ENCODE measurements at regions not wholly inside any gene's neighbourhood (a gene's known extent, or its start where the extent isn't known, plus 50 kb on each side); places are given as distances from the start of the nearest gene placed in this dataset.

DNA sequence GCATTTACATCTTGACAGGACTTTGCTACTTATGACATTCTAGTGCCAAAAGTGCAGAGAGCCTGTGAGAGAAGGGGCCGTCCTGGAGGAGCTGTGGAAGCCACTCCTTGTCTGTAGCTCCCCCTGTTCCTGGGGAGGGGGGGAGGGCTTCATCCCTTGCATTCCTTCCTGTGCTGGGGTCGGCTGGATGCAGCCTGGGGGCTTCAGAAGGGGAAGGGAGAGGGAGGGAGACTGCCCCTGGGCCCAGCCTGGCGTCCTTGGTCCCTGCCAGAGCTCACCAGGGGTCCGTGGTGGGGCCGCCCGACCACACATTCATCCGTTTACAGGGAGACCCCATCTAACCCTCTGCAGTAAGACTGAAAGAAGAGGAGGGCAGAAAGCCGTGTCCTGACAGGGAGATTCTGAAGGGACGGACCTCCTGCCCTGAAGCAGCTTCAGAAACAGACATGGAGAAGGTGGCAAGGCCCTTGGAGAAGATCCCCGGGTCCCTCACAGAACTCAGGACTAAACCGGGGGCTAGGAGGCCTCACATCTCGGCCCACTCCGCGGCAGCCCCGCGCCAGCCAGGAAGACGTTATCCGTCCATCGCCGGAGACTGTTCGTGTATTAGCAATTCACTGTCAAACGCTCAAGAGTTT is 258.3 kb upstream of the SALL3 start:
- no peak for DNase-seq

DNA sequence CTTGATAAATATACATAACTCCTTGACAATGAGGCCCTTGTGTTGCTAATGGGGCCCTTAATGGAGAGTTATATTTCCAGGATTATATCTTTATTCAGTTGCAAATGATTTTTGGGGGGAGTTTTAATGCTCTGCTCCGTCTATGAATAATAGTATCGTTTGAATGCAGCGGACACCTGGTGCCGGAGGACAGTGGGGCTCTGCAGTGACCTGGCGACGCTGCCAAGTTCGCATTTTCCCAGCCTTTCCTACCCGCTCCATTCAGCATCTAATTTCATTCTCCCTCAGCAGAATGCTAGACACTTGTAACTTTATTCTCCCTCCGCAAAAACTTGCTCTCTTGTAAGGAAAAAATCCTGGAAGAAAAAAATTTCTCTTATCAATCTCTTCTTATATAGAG is 257.6 kb upstream of the SALL3 start:
- DNase-seq: no peak

DNA sequence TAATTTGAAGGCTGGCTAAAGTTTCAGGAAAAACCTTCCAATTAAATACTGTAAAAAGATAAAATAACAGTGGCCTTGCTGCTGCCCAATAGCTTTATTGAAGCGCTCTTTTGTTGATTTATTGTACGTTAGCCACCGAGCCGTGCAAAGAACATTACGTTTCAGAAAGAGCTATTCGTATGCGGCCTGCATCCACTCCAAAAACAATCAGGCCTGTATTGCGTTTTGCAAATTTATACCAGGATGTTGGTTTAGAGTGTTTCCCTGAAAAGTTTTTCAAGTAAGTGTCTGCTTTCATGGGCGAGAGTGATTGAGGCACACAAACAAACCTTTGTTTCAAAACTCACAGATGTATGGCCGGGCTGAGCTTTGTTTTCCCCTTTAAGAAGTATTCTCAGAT is 257.2 kb upstream of the SALL3 start:
- no peak for DNase-seq

DNA sequence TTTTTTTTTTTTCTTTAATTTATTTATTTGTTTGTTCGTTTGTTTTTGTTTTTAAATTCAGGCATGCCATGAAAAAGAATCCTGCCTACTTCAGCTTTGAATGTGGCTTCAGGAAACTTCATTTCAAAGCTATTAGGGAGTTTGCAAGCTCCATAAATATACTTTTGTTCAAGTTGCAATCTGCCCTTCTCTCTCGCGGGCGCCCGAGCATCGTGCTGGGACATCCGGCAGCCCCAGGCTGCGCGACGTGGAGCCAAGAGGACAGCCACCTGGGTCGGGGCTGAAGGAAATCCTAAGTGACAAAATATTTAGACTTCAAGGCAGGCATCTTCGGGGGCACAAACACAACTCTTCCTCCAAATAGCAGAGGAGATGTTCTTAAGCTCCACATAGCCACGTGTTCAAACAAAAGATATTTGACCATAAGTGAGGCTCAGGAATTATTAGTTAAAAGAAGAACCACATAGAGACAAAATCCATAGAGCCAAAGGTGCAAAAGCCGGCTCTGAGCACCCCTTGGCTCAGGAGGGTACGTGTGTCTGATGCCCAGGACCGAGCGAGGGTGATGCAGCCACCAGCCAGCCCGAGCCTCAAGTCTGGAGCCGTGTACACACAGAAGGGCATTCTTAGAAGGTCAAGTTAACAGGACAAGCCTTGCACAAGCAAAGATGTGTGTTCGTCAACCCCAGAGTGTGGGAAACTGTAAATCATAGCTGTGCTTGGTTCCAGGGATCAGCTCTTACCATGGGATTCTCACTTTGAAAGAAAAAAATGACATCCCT is 256.5 kb upstream of the SALL3 start:
- DNase-seq: no peak

DNA sequence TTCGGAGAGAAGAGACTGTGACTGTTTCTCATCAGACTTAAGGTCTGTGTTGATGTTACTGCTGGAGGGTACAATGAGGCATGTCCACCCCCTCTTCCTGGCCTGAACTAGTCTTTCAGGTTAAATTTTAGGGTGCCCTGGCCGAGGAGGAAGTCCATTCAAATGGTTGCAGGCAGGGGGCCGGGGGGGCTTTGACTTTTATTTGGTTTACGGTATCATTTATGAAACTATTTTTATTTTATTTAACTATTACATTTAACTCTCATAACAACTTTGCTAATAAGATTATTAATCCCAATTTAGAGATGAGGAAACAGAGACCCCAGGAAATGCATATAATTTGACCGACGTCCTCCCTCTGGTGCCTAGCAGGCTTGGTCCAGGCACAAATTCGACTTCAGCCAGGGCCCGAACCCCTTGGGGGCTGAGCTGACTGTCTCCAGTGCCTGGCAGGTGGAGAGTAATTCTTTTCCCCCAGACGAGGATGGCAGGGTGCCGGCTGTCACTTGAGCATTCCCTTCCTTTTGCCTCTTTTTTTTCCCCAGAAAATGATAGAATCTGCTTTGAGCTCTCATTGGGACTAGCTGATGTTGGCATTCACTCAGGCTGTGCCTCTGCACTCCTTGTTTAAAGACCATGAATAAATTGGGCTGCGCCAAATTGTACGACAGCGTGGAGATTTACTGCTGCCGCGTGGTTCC is 255.3 kb upstream of the SALL3 start:
- no peak for DNase-seq

DNA sequence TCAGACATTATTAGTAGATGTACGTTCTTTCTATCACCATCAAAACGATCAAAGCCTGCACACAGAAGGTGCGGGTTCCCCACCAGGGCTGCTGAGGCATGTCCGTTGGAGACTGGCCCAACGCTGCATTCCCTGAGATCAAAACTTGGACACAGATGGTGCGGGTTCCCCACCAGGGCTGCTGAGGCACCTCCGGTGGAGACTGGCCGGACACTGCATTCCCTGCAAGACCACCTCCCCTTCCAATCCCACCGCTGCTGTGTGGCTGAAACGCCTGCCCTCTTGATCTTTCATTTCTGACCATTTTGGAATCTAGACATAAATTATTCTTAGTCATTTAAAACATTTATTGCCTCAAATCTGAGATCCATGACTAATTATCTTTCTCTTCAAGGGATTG is 254.2 kb upstream of the SALL3 start:
- no peak for DNase-seq

DNA sequence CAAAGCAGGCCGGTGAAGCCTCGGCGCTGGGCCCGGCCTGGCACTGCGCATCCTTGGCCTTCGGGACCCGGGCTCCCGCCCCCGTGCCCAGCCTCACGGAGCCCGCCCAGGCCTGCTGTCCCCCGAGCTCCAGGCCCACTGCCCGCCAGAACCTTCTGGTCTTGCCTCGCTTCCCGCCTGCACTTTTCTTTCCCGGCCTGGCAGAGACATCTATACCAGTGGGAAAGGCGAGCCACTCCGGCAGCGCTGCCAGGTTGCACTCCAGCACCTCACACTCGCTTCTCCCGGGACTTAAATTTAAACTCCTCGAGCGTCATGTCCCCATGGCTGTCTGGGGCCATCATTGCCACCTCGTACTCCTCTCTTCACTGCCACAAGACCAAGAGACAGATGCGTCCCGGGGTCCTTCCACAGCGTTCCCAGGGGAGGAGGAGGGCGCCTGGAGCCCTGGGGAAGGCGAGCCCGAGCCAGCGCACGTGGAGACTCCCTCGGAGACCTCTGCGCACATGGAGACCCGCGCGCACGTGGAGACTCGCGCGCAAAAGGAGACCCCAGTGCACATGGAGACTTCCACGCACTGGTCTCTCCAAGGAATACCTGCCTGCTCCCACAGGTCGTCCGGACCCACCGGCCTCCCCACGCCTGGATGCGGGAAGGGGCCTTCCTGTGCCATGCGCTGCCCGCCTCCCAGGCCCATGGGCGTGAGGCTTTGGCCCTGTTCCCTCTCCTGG is 253.1 kb upstream of the SALL3 start:
- no peak for DNase-seq

DNA sequence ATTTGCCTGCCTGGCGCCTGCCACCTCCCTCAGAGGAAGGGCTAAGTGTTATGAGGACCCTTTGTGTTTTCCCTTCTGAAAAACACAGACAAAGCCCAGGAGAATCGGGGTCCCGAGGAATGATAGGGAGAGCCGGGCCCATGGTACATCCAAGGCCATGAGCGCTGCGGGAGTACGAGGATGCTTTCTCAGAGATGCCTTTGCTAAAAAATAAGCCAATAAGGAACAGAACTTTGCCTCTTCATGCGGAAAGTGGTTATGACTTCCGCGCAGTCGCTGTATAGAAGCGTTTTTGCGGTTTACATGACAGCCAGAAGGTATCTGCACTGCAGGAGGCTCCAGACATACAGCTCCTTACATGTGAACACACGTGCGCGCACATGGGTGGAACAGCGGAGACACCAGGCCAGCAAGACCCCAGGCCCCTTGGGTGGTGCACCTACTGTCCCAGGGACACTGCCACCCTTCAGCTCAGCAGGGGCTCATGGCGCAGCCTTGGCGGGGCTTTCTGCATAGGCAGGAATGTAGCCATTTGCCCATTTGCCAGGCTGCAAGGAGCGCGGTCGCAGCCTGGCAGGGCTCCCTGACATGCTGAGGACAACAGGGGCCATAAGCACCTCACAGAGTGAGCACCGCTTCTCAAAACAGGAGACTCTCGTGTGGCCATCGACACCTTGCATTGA is 252.4 kb upstream of the SALL3 start:
- DNase-seq: no peak

DNA sequence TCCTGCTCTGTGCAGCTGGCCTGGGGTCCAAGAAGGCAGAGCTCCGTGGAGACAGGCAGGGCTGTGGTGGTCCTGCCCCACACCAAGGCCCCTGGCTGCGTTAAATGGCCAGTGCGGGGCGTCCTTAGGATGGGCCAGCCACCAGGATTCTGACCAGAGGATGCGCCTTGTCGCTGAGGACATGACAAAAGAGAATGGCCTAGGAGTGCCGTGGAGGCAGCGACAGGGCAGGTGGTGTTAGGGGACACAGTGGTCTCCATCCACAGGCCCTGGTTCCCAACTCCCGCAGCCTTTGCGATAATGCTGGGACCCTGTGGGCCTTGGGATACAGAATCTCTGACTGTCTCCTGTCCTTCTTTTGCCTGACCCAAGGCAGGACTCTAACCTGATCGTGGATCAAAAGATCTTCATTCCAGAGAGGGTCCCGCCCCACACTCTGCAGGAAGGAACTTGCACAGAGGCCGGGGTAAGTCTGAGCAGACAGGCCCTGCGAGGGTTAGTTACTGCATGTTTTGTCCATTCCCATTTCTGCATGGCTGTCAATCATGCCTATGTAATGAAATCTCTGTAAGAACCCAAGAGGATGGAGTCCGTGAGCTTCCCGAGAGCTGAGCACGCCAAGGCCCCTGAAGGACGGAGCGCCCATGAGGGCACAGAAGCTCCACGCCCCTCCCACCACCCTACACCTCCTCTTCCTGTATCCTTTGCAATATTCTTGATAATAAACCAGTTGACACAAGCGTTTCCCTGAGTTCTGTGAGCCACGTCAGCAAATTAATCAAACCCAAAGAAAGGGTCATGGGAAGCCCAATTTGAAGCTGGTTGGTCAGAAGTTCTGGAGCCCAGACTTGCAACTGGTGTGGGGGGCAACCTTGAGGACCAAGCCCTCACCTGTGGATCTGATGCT is 251.5 kb upstream of the SALL3 start:
- DNase-seq: no peak

DNA sequence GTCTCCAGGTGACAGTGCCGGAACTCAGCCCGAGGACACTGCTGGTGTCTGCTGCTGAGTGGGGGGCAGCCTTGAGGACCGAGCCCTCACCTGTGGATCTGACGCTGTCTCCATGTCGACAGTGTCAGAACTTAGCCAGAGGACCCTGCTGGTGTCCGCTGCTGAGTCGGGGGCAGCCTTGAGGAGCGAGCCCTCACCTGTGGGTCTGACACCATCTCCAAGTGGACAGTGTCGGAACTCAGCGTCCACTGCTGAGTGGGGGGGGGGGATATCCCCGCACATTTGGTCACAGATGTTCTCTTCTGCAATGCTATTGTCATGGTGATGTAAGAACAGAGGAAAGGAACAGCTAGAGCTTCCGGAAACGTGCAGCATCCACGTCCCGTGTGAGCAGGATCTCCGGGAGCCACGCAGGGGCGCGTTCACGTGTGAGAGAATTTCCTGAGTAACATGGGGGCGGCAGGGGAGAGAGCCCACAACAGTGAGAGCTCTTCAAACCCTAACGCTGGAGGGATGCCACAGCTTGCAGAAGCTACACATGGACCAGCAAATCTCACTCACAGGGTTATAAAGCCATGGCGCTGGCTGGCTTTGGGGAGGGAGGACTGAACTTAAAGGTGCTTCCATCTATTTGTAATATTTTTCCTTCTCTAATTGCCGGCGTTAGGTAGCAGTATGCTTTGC is 250.7 kb upstream of the SALL3 start:
- DNase-seq: no peak

DNA sequence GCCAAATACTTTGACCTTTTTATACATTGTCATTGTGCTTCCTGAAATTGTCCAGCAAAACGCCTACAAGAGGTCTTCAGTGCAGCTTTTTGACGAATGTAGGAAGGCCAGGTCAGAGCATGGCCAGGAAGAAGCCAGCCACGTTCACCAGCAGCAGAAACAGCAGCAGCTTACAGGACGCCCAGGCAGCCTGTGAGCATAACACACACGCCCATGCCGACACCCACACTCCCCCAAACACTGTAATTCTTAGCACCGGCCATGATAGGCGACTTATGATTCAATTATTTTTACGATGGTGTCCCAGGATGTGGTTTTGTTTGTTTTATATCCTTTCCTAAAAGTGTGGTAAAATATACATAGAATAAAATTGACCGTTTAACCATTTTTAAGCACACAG is 249.1 kb upstream of the SALL3 start:
- DNase-seq: no peak

DNA sequence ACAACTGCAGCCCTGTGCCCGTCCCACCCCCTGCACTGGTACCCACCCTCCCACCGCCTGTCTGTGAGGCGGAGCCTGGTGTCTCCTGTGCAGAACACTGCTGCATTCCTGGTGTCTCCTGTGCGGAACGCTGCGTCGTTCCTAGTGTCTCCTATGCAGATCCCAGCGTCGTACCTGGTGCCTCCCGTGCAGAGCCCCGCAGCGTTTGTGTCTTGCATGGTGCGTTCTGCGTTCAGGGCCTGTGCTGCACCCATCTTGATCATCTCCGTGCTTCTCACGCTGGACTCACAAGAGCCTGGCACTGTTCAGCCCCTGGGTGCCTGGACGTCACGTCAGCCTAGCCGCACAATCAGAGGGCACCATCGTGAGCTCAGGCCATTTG is 248.6 kb upstream of the SALL3 start:
- no peak for DNase-seq

DNA sequence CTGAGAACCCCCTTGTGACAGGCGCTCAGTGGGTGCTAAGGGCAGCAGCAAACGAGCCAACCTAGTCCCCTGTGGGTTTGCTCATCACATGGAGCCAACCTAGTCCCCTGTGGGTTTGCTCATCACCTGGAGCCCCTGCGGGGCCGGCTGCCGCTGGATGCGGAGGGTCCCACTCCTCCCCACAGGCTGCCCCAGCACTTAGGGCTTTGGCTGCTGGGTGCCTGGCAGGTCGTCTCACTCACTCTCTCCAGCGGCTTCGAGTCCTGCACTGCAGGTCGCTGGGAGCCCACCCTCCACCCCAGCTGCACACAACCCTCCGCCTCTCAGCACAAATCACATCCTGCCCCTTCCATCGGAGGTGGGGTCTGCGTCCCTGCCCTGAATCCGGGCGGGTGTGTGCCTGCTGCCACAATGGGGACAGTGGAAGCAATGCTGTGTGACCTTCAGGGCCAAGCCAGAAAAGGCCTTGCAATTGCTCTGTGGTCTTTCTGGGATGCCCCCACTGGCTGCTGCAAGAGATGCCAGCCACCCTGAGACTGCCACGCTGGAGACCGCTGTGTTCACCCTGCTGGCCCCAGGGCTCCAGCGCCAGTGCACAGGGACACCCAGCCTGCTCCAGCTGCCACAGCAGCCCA is 248.1 kb upstream of the SALL3 start:
- DNase-seq: no peak

DNA sequence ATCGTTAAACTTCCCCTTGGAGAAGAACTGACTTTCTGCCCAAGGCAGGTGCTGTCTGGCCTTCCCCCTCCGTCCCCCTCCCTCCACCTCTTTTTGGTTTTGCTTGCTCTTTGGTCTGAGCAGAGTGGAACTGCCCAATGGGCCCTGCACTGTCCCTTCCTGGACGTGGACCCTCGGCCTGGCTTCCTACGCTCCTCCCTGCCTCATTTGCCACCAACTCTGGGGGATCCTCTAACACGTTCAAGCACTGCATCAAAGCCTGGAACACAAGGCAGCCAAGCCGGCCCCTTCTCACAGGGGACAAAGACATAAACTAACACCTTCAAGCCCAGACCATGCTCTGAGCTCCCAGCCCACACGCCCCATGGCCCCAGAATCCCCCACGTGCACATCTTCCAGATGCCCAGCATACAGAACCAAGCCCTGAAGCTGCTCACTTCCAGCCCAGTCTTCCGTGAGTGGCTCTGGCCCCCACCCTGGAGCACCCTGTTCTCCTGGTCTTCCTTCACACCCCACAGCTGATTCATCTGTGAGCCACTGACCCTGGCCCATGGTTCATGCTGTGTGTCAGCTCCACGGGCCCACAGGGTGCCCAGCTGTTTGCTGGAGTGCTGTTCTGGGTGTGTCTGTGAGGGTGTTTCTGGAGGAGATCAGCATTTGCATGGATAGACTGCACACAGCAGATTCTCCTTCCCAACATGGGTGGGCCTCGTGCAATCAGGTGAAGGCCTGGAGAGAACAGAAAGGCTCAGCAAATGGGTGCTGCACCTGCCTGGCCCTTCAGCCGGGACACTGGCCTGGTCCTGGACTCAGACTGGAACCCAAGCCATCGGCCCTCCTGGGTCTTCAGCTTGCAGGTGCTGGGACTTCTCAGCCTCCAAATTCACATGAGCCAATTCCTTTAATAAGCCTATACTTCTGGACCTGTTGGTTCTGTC is 247.1 kb upstream of the SALL3 start:
- no peak for DNase-seq

DNA sequence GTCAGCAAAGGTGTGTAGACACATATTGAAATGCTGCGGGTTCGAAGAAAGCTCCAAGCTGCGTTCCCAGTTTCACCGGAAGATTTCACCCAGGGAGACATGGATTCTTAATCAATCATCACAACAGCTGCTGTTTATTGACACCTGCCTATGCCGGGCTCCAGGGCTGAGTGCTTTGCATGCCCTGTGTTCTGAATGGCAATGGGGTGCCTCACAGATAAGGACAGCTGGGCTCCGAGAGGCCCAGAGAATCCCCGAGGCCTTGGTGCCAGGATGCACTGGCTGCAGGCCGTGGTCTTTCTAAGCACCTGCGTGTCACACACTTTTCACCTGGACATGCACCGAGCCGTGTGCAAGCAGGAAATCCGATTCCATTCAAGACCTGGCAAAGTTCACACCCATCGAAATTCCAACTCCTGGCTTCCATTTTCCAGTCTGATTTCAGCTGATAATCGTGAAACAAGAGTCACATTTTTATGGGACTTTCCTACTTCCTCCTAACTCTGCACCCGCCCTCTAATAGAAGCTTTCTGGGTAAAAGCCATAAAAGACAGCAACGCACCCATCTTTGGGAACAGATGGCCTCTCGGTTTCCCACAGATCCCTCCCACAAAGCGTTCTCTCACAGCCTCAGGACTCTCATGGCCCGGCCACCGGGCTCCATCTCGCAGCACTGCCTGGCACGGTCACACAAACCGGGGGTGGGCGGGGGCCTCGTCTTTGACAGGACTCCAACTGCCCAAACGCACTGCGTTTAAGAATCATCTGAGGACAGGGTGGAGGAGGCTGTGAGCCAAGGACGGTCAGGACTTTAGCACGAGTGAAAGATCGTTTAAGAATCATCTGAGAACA is 245.6 kb upstream of the SALL3 start:
- DNase-seq: no peak

DNA sequence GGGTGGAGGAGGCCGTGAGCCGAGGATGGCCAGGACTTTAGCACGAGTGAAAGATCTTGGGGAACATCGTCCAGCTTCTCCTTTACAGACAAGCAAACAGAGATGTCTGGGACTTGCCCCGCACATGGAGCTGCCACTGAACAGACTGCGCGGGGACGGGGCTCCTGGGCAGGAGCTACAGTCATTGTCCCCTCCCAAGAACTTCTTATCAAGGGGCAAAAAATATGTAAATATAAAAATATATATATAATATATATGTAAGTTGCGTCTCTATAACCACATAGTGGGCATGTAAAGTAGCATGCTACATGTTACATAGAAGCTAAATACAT is 245.0 kb upstream of the SALL3 start:
- DNase-seq: no peak

DNA sequence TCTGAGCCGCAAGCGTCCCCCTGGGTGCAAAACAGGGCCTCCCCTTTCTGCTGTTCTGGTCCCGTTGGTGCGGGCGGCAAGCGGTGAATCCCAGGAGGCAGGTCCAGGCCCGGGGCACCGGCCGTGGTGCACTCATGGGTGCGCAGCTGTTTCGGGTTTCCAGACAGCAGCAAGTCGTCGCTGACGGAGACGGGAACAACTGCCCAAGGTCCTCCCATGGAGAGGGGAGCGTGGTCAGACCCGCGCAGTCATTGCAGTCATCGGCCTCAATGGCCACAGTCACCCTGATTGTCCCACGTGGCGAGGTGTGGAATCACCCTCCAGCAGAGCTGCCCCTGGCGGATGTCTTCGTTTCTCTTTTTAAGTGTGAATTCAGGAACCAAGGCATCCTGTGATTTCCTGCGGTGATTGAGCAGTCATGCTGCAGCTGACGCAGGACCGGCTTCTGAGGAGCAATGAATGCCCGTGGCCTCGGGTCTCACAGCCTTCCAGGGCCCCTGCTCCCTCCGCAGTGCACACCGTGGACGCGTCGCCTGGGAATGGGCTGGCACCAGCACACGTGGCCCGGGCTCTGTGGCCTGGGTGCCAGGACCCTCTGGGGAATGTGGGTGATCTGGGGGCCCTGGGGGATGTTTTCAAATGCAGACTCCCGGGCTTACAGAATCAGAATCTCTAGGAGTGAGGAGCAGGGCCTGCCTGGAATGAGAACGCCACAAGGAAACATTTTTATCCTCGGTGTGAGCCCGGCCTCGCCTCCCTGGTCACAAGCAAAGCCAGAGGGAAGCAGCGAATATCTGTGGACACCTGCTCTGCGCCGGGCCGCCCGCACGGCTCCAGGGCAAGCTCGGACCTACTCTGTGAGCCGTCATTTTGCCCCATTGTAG is 244.2 kb upstream of the SALL3 start:
- no peak for DNase-seq
